ENCODE measurements at regions not wholly inside any gene's neighbourhood (a gene's known extent, or its start where the extent isn't known, plus 50 kb on each side); places are given as distances from the start of the nearest gene placed in this dataset.

- ChIA-PET SMC1A (ENCODE audit: uncharacterized antibody, unreplicated experiment) (interaction anchor here (1.2 to 1.4 kb wide), 2 partner anchors 45 to 442 kb away, joined by 3 to 5 read pairs; no protein-coding TSS in a partner anchor), RAD21 (ENCODE audit: unreplicated experiment) (interaction anchor here (1.5 kb wide), 1 partner anchor 442 kb away, joined by 3 read pairs; no protein-coding TSS in a partner anchor), CTCF (interaction anchor here (0.9 to 1.4 kb wide), 3 partner anchors 87 to 445 kb away, joined by 3 to 7 read pairs (median 4); no protein-coding TSS in a partner anchor), POLR2A (no interaction called here)
- no peak overlapping the region for H3K4me2 ChIP-seq (ENCODE audit: control insufficient read depth, insufficient read depth)
- H3K27me3 ChIP-seq (replicated peaks in 1 of 2; ENCODE audit: control insufficient read depth in 2 of 2, insufficient read depth in 2 of 2, low read length in 1 of 2), result no peaks in the 10 kb centered on the region; a peak in 1 of 4 replicates
- H3K27ac ChIP-seq (ENCODE audit: control insufficient read depth, insufficient read depth), result no peak overlapping the region
- H3K36me3 ChIP-seq (ENCODE audit: control insufficient read depth in 2 of 2, insufficient read depth in 2 of 2, low read length in 1 of 2), result no peaks in the 10 kb centered on the region
- no peak for ATAC-seq
- 21% methylated on average over 2 of the region's 2 CpGs for WGBS (ENCODE audit: insufficient coverage, insufficient replicate concordance, low lambda C conversion rate, missing lambda C conversion rate)
- intact Hi-C loops (cut with micrococcal nuclease; ENCODE audit: unreplicated experiment) (loop anchor here (10.0 kb wide), 2 partner anchors 129 to 209 kb away; no protein-coding TSS in a partner anchor), in situ Hi-C loops (cut with MboI) (no loop called here)
- no peak for DNase-seq (ENCODE audit: low read depth, low spot score)
- no peaks in the 10 kb centered on the region for H3K4me1 ChIP-seq (ENCODE audit: control insufficient read depth, insufficient read depth, low read length)
- no peak overlapping the region for H2AFZ ChIP-seq (ENCODE audit: control insufficient read depth, low read depth, low read length)
- H3K9ac ChIP-seq (ENCODE audit: control insufficient read depth, insufficient read depth, low read length), result no peak overlapping the region
- H4K20me1 ChIP-seq (ENCODE audit: control insufficient read depth, insufficient read depth), result no peaks in the 10 kb centered on the region
- no TSS peak for BruUV-seq (replicated peaks)
- H3K4me3 ChIP-seq, result no peak overlapping the region
- H3K9me3 ChIP-seq (replicated peaks; ENCODE audit: control insufficient read depth, insufficient read depth, low read length), result no peaks in the 10 kb centered on the region
- FAIRE-seq, result no peak
- no peaks in the 10 kb centered on the region for H3K79me2 ChIP-seq (ENCODE audit: control insufficient read depth, insufficient read depth, low read length)
- TF ChIP-seq CTCF (IDR thresholded peaks at IDR 0.05 in 2 of 3, conservative IDR thresholded peaks at IDR 0.05 in 1 of 3; ENCODE audit: control insufficient read depth in 2 of 3, extremely low read depth in 1 of 3, insufficient read depth in 1 of 3, low read depth in 3 of 3, low read length in 3 of 3) (no peak), SUZ12 (IDR thresholded peaks at IDR 0.05; ENCODE audit: unreplicated experiment) (no peak), PBX3 (IDR thresholded peaks at IDR 0.05; ENCODE audit: insufficient replicate concordance, low read depth, low read length) (no peak), TAF1 (IDR thresholded peaks at IDR 0.05; ENCODE audit: borderline replicate concordance, low read depth, low read length) (no peak), BHLHE40 (IDR thresholded peaks at IDR 0.05; ENCODE audit: borderline replicate concordance in 1 of 2, low read depth in 2 of 2, low read length in 1 of 2) (no peak), JUNB (IDR thresholded peaks at IDR 0.05) (no peak), ZZZ3 (IDR thresholded peaks at IDR 0.05; ENCODE audit: control insufficient read depth, insufficient read length, low read depth) (no peak), POLR2AphosphoS5 (IDR thresholded peaks at IDR 0.05; ENCODE audit: low read length) (no peak), CBFB (IDR thresholded peaks at IDR 0.05; ENCODE audit: low read depth) (no peak), ESRRA (IDR thresholded peaks at IDR 0.05; ENCODE audit: low read length) (no peak), CREB1 (IDR thresholded peaks at IDR 0.05; ENCODE audit: low read depth) (no peak), MYB (IDR thresholded peaks at IDR 0.05; ENCODE audit: borderline replicate concordance, low read depth, low read length) (no peak)
These were observed 176.5 kb downstream of the IRF8 start for GRCh38 chr16:86075488-86075785.

Data from GM12878 (cell line).